ENCODE measurements at regions not wholly inside any gene's neighbourhood (a gene's known extent, or its start where the extent isn't known, plus 50 kb on each side); places are given as distances from the start of the nearest gene placed in this dataset.

DNA sequence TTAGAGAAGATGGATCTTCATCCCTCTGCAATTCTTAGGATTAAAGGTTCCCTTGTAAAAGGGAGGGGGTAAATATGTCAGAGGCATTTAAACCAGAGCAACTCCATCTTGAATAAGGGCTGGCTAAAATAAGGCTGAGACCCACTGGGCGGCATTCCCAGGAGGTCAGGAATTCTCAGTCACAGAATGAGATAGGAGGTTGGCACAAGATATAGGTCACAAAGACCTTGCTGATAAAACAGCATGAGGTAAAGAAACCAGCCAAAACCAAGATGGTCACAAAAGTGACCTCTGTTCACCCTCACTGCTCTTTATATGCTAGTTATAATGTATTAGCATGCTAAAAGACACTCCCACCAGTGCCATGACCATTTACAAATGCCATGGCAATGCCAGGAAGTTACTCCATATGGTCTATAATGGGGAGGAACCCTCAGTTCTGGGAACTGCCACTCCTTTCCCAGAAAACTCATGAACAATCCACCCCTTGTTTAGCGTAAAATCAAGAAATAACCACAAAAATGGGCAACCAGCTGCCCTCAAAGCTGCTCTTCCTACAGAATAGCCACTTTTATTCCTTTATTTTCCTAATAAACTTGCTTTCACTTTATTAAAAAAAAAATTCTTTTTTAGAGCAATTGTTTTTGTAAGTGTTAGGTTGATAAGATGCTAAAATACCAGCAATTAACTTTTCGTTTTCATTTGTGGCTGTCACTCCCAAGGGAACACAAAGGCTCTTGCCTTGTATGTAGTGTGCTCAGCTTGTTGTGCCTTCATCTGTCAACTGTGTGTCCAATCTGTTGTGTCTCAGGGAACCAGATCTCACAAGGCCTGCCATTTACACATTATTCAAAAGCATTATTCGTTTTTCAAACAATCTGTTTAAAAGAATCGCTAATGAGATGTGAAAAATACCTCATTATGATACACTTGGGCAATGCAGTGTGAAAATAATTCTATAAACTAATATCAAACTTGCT is 205.2 kb upstream of the RGPD4 start:
- no peak for DNase-seq (ENCODE audit: low read depth)

DNA sequence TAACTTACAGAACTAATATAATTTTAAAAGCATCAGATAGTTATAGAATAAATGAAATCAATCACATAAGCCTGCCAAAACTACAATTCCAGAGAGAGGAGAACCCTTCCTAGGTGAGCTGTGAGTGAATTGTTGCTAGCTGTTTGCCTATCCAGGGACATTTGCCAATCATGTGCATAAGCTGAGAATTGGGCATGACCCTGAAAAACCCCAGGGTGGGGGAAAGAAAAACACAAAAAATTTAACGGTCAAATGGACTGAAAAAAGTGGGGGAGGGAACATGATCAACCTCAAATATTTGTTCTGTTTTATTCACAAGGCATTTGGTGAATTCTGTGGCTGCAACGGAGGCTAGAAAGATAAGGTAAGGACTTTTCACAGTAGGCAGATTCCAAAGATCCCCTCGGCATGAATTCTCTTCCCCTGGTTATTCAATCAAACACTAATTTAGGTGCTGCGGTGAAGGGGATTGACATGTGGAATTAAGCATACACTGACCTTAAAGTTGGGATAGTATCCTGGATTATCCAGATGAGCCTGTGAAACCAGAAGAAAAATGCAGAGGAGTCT is 203.9 kb upstream of the RGPD4 start:
- DNase-seq (ENCODE audit: low read depth): no peak

DNA sequence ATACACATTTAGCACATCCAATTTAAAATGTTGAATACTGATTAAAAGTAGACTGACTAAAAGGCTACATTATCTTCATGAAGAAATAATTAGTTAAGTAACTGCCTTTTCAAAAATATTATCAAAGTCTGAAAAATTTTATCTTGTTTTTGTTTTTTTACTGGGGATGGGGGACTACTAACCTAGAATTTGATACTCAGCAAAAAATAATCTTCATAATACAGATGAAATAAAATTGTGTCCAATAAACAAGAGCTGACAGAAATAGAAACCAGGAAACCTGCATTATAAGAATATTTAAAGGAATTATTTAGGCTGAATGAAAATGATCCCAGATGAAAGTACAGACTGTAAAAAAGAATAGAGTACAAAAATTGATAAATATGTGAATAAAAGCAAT is 200.7 kb upstream of the RGPD4 start:
- DNase-seq (ENCODE audit: low read depth): no peak

DNA sequence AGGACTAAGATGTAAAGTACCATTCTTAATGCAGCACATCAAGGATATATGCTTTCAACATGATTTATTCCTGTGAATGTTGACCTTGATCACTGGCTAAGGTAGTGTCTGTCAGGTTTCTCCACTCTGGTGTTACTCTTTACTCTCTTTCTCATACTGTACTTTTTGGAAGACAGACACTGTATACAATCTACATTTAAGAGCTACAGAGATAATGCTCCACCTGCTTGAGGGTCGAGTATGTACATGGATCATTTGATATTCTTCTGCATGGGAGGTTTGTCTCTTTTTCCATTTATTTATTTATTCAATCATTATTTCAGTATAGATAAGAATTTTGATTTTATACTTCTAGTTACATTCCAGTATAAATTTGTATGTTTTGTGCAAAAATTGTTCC is 199.5 kb upstream of the RGPD4 start:
- no peak for DNase-seq (ENCODE audit: low read depth)

DNA sequence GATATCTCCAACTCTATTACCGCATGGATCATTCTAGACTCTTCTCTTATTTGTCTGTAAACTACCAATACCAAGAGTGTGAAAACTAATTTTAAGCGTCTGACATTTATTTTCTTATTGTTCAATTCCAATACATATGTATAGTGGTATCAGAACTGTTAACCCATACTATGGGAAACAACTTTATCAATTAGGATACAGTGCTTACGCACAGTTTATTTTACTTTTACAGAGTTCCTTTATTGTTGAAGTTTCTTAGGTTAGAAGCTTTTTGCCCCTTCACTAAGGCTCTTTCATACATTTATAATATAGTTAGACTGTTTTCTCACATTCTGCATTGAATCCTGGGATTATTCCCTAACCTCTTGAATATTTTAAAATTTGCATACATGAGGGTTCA is 198.8 kb upstream of the RGPD4 start:
- no peak for DNase-seq (ENCODE audit: low read depth)

DNA sequence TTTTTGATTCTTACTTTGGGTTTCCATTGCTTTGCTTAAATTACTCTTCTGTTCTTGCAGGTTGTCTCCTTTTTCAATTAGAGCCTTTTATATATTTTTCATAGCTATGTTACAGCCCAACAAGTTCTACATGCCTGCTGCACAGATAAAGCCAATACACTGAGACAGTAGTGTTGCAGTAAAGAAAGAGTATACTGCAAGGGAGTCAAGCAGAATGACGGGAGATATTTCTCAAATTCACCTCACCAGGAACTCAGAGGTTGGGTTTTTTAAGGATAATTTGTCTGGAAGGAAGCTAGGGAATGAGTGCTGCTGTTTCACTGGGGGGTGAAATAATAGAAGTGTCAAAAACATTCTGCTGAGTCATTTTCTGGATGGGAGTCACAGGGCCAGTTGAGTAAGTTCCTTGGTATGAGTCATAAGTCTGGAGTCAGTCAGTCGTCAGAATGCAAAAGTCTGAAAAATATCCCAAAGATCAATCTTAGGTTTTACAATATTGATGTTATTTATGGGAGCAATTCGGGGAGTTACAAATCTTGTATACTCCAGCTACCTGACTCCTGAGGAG is 193.0 kb upstream of the RGPD4 start:
- no peak for DNase-seq (ENCODE audit: low read depth)

DNA sequence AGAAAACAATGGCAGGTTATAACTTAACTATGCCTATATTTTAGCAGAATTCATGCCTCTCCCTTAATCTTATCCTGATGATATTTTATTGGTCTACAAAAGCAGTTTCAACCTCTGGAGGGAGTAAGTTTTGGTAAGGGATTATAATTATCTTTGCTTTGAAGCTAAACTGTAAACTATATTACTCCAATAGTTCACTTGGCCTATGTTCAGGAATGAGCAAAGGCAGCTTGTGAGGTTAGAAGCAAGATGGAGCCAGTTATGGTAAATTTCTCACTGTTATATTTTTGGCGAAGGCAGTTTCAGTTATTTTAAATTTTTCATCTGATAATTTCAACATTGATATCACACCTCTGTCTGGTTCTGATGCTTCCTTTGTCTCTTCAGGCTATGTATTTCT is 192.5 kb upstream of the RGPD4 start:
- no peak for DNase-seq (ENCODE audit: low read depth)

DNA sequence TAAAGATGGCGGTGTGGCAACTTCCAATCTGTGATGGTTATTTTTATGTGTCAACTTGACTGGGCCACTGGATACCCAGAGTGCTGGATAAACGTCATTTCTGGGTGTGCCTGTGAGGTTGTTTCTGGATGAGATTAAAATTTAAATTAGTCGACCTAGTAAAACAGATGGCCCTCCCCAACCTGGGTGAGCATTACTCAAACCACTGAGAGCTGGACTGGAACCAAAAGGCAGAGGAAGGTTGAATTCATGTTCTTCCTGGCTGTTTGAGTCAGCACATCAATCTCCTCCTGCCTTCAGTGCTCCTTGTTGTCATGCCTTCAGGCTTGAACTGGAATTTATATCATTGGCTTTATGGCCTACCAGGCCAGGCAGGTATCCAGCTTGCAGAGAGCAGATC is 190.8 kb upstream of the RGPD4 start:
- DNase-seq (ENCODE audit: low read depth): no peak

DNA sequence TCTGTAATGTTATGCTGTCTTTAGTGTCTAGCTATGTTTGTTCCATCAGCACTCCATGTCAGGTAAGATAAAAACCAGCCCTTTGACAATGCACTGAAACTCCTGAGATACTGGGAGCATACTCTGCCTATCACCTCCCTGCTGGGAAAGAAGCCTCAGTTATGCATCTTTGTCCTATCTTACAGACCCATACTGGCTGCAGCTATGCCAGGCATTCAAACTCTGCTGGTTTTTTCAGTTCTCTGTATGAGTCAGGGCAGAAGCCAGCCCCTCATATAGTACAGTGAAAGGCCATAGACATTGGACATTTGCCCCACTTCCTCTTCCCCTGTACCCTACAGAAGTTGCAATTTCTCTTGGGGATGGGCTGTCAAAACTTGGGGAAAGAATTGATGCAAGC is 181.1 kb upstream of the RGPD4 start:
- no peak for DNase-seq (ENCODE audit: low read depth)

DNA sequence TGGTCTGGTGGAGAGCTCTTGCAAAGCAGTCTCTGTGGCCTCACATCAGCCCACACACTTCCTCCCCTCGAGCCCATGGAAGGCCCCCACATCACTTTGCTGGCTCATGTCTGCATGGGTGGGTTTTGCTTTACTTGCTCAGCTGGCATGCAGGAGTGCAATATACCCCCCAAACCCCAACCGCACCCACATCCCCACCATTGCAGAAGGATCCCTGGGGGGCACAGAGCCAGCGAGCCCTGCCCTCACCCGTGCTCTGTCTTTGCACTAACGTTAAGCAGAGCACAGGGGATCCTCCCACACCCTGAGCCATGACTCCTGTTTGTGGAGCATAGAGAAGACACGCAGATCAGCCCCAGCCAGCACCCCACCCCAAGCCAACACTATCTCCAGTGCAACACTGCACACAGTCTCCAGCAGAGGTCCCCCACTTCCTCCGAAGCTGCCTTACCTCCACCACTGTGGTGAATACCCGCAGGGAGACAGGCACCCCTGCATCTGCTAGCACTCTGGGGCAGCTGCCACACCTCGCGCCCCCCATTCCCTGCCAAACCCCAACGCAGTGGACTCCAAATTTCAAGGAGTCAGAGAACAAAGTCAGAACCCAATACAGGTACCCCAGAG is 177.8 kb upstream of the RGPD4 start:
- no peak for DNase-seq (ENCODE audit: low read depth)

DNA sequence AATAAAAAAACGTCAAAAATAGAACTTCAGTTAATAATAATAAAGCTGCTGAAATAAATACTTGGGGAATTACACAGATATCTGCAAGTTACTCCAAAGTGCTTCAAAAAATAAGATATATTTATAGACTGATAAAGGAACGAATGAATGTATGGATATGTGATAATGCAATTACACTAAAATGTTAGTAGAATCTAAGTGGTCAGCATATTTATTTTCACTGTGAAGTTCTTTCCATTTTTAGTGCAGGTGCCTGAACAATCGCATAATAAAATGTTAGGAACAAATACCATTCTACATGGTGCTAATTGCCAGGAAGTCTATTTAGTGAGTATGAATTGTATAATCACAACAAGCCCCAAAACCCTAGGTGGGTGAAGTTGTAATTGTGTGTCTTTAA is 169.6 kb upstream of the RGPD4 start:
- no peak for DNase-seq (ENCODE audit: low read depth)

DNA sequence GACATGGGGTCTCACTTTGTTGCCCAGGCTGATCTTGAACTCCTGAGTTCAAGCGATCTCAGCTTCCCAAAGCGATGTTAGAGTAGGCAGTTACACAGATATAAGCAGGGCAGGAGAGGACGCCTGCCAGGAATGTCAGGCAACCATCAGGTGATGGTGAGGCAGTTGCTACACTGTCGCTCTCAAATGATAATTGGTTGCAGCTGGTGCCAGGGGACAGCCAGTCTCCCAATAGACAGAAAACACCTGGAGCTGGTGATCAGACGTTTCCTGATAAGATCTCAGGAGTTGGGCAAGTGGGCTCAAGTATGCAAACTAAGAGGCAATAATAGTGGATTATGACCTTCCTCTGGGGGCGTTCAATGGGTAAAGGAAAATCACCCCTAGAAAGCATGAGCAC is 163.1 kb upstream of the RGPD4 start:
- DNase-seq (ENCODE audit: low read depth): no peak

DNA sequence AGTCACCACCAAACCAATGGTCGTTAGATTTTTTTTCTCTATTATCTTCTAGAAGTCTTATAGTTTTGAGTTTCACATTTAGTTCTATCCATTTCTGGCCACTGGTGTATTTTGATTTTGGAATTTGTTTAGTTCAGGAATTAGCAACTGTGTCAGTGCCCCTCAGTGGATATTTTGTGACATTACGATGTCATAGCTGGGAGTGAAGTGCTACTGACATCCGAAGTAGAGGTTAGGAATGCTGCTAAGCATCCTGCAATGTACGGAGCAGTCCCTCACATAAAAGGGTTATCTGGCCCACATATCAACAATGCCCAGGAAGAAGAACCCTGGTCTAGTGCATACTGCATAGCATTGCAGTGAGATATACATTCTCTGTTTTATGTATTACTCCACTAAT is 157.4 kb upstream of the RGPD4 start:
- no peak for DNase-seq (ENCODE audit: low read depth)

DNA sequence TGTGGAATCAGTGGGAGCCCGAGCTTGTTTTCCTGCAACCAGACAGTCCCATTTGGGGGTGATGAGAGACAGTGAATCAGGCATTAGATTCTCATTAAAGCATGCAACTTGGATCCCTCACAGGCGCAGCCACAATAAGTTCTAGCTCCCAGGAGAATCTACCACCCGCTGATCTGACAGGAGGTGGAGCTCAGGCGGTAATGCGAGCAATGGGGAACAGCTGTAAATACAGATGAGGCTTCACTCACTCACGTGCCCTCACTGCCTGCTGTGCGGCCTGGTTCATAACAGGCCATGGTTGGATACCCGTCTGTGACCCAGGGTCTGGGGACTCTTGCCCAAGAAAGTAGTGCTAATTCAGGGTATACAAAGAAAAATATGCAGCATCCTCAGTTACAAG is 144.8 kb upstream of the RGPD4 start:
- DNase-seq (ENCODE audit: low read depth): no peak

DNA sequence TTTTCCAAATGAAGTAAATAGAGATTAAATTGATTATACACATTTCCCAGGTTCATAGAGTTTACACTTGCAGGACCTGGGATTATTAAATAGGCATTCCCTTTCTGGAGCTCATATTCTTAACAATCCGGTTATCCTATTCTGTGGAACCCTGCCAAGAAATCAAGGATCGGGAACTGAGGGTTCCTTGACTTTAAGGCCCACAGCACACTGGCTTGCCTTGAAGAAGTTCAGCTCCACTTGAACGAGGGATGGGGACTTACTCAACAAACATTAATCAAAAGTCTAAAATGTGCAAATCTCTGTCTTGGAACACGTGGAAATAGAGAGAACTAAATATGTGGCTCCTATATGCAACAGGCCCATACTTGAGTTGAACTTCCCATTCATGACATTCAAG is 142.3 kb upstream of the RGPD4 start:
- no peak for DNase-seq (ENCODE audit: low read depth)

DNA sequence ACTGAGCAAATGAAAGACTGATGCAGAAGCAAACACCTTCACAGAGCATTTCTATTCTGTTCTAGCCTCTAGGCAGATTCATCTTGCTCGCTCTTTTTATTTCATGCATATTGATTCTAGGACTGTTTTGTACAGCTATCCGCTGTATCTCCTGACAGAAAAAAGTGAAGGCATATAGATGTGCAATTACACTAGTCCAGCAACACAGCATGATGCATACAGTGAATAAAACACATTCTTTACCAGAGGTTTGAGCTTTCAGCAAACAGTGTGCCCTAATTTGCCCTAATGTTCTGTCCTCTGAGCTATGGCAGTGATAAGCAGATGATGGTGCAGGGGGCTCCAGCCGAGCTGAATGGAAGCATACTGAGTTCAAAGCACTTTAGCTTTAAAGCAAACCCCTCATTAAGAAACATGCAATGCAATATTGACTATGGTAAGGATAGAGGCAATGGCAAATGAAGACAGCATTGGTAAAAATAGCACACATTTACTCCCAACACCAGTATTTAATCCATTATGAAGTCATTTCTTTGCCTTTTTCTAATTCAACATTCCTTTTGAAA is 141.2 kb upstream of the RGPD4 start:
- no peak for DNase-seq (ENCODE audit: low read depth)

DNA sequence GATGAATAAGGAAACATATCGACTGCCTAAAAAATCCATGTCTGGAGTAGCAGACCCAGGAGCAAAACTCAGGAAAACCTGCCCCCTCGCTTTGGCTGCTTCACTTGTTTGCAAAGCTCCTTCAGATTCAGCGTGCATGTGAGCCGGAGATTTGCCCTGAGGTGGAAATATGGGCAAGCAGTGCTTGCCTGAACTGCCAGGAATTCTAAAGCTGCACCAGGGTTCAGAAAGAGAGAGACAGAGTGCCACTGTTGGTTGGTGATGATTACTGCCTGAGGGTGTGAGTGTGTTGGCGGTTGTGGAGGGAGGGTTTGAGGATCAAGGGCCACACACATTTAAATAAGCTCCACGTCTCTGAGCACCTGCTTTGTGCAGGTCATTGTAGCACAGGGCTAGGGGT is 139.6 kb upstream of the RGPD4 start:
- DNase-seq (ENCODE audit: low read depth): no peak

DNA sequence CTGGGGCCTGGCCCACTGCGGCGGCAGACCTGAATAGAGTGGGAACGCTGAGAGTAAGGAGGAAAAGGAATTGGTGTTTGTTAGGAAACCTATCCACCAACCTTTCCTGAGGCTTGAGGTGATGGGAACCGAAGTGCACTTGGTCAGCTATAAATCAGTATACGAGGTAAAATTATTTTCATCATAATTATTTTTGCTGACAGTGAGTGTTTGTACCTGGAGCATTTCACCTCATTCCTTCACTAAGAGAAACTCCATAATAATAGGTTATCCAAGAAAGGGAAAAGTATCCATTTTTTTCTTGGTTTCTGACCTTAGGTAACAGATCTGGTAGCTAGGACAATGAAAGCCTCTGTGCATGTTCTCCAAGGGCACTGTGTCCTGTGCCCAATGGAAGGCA is 138.6 kb upstream of the RGPD4 start:
- DNase-seq (ENCODE audit: low read depth): no peak

DNA sequence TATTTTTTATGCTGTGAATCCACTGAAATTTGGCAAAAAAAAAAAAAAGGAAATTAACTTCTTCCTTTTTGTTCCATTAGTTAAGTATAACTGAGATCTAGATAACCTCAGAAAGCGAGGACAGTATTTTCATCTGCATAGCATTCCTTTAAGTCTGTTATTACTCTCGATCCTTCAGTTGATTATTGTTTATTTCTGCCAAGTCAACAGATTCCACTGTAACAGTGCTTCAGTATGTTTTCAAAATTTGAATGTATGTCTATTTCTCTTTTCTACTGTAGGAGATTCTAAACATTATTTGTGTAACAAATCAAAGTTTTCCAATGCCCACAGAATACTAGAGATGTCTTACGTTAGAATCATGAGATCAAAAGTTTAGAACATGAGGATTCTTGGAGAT is 133.1 kb upstream of the RGPD4 start:
- DNase-seq (ENCODE audit: low read depth): no peak

DNA sequence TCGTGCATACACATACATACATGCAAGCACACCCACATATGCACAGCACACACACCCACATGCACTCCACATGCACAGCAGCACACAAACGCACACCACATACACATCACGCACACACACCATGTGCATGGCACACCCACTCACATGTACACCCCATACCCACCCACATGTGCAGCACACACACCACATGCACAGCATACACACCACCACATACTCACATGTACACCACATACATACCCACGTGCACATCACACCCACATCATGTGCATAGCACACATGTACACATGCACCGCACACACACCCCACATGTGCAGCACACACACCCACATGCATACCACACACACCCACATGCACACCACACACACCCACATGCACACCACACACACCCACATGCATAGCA is 132.0 kb upstream of the RGPD4 start:
- no peak for DNase-seq (ENCODE audit: low read depth)

DNA sequence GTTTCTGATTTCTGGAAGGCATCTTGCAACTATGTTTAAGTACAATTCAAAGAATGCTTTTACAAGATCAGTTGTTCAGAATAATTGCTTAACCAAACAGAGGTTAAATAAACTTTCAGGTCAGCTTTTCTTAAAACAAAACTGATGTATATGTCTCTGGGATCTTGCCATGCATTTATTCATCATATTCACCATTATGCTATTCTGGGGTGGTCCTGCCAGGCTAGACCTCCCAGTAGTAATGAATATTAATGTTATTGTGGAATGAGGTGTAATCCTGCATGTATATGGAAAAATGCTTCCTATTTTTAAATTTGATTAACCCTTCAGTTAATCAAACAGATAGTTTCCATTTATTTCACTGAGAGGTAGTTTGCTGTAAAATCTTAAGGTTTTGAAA is 129.3 kb upstream of the RGPD4 start:
- DNase-seq (ENCODE audit: low read depth): no peak

DNA sequence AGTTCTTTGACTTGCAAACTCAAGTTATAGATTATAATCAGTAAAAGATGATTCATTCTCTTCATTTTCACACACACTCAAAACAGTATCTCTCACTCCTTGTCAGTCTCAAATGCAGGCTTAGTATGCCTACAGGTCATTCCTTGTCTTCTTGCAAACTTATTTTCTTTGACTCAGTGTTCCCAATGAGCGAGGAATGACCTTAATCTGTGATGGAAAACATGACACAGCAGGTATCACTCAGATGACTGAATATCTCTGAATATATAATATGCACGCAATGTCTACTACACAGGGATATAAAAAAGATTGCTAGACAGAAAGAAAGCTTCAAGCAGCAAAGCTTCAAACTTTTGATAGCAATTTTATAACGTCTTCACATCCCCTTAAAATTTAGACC is 127.8 kb upstream of the RGPD4 start:
- no peak for DNase-seq (ENCODE audit: low read depth)

Measured in forelimb muscle (tissue), 1 donor.